ENCODE measurements at regions not wholly inside any gene's neighbourhood (a gene's known extent, or its start where the extent isn't known, plus 50 kb on each side); places are given as distances from the start of the nearest gene placed in this dataset.

- TF ChIP-seq GATA2 (IDR thresholded peaks at IDR 0.05; ENCODE audit: low read depth, low read length) (no peak), GATA3 (IDR thresholded peaks at IDR 0.05; ENCODE audit: low read depth, low read length) (no peak)
Measured at GRCh38 chr16:51699686-51700396, 548.8 kb upstream of the SALL1 start.

Data from SH-SY5Y (cell line).